Ovary (tissue), 7 donors: ENCODE measurements at regions not wholly inside any gene's neighbourhood (a gene's known extent, or its start where the extent isn't known, plus 50 kb on each side); places are given as distances from the start of the nearest gene placed in this dataset.

Experiments
- DNase-seq, 5 donors: peaks; one replicate each; pipeline ENCODE4 v3.0.0-alpha.2; 2019 to 2020
- H3K27ac ChIP-seq, 2 donors: fragments of 200-600 bp; one replicate each; pipeline versions ENCODE4 v1.5.1 to v1.8.0; 2019 to 2022
- H3K27me3 ChIP-seq: fragments of 200-600 bp; one replicate; pipeline ENCODE4 v1.8.0; 2022
- H3K36me3 ChIP-seq: fragments of 200-600 bp; sonication (generic); one replicate; pipeline ENCODE4 v1.5.1; 2019
- H3K4me1 ChIP-seq: one replicate; pipeline ENCODE4 v1.8.1; 2013; ENCODE audit warnings: mild to moderate bottlenecking, moderate library complexity; ENCODE audit not compliant: insufficient read depth
- H3K4me3 ChIP-seq: fragments of 200-600 bp; sonication (generic); one replicate; pipeline ENCODE4 v1.5.1; 2017
- H3K9me3 ChIP-seq, 2 donors: fragments of 200-600 bp in 1 of 2; sonication (generic) in 1 of 2; one replicate each; pipeline versions ENCODE4 v1.5.1 to v1.8.1; 2013 to 2019; ENCODE audit warnings: mild to moderate bottlenecking in 1 of 2, moderate library complexity in 1 of 2
- EP300 ChIP-seq: sonication (generic); formaldehyde crosslinking; IDR thresholded peaks from one replicate; pipeline ENCODE4 v1.6.1; 2017; ENCODE audit warnings: antibody characterized with exemption
- POLR2A ChIP-seq: fragments of 450-650 bp; IDR thresholded peaks from one replicate; pipeline ENCODE4 v1.6.1; 2017; ENCODE audit warnings: antibody characterized with exemption, mild to moderate bottlenecking, moderate library complexity
- WGBS, 3 donors: extraction: QIAGEN DNeasy Blood & Tissue Kit in 1 of 3; methylation state at CpG; one replicate each; pipeline versions ENCODE4 v1.1.5 to v1.1.7; 2013 to 2017; 5-methylcytosine and 5-hydroxymethylcytosine counted together
- intact Hi-C, 4 donors: fragments of 100-400 bp; cut with DNase I; formaldehyde crosslinking; loops; one replicate each; pipeline versions ENCODE4 v1.11.0 to v1.15.1; 2022 to 2023
- TF ChIP-seq, protein P1 (sequence below), 3 donors: fragments of 450-650 bp in 2 of 3; fragments of 200-600 bp in 1 of 3; IDR thresholded peaks; one replicate each; pipeline versions ENCODE4 v1.5.1 to v1.8.0; 2016 to 2022; ENCODE audit warnings: antibody characterized with exemption in 3 of 3, mild to moderate bottlenecking in 1 of 3
- donor health status: DM: no; HTN: no; CAD: no; lungs with moderate emphysema.
- donor health status: DM: no; HTN: no; CAD: no.
- donor health status: Bipolar disorder and iron deficiency.
- donor health status: DM: no; HTN: no; CAD: no.
- donor health status: DM: yes; HTN: yes; CAD: no.

DNA sequence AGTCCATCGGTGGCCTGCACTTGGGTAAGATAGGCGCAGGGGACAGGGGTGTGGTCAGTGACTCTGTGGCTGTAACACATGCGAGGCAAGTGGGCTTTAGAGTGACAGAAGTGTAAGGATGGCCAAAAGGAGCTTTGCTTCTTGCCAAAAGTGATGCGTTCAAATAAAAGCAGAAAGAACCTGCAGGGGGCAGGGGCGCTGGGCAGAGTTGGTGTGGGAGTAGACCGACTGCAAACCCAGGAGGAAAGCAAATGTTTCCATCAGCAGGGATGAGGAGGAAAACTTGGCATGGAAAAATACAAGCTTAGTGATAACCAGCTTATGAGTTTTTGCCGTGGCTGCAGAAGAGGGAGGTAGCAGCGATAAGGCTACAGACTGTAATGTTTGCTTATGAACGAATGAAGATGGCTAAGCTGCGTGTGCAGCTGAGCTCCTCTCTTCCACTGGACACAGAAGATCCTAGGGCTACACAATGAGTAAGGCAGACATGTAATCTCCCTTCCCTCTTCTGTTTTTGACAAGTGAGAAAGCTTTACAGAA, 149.4 kb downstream of the WNT5A start:
- Histone ChIP-seq H3K4me1 (no peaks in the 10 kb centered on the region), H3K4me3 (no peak overlapping the region), H3K36me3 (no peaks in the 10 kb centered on the region), H3K27ac (no peak overlapping the region), H3K27me3 (no peaks in the 10 kb centered on the region), H3K9me3 (no peaks in the 10 kb centered on the region)
- 13 to 25% (median 18%) methylated on average over 10 of the region's 10 CpGs for WGBS, 3 donors
- no peak for DNase-seq
- TF ChIP-seq, protein P1, sequence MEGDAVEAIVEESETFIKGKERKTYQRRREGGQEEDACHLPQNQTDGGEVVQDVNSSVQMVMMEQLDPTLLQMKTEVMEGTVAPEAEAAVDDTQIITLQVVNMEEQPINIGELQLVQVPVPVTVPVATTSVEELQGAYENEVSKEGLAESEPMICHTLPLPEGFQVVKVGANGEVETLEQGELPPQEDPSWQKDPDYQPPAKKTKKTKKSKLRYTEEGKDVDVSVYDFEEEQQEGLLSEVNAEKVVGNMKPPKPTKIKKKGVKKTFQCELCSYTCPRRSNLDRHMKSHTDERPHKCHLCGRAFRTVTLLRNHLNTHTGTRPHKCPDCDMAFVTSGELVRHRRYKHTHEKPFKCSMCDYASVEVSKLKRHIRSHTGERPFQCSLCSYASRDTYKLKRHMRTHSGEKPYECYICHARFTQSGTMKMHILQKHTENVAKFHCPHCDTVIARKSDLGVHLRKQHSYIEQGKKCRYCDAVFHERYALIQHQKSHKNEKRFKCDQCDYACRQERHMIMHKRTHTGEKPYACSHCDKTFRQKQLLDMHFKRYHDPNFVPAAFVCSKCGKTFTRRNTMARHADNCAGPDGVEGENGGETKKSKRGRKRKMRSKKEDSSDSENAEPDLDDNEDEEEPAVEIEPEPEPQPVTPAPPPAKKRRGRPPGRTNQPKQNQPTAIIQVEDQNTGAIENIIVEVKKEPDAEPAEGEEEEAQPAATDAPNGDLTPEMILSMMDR (IDR thresholded peaks at IDR 0.05), result no peak
- TF ChIP-seq POLR2A (no peak), EP300 (no peak)
- intact Hi-C loops, result no loop called here

DNA sequence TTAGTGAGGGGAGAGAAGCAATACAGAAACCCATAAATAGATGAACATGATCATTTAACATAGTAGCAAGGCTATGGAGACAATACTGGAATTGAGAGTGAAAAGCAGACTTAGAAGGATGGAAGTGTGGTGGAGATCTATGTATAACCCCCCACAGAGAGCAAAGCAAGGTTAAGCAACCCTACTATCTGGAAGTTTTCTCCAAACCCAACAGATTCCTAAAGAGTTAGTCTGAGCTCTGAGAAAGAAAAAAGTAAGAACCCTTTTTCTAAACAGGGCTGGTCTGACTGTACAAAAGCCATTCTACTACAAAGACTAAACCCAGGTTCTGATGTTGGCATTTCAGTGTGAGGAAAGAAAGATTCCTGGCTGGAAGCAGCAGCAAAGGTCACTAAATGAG, 153.2 kb downstream of the WNT5A start:
- Histone ChIP-seq H3K9me3 (no peaks in the 10 kb centered on the region), H3K27ac (no peak overlapping the region), H3K4me1 (no peaks in the 10 kb centered on the region), H3K36me3 (no peaks in the 10 kb centered on the region), H3K27me3 (no peaks in the 10 kb centered on the region), H3K4me3 (no peak overlapping the region)
- TF ChIP-seq, protein P1 (IDR thresholded peaks at IDR 0.05), result no peak
- no peak for TF ChIP-seq EP300
- TF ChIP-seq POLR2A, result no peak
- DNase-seq, result no peak
- intact Hi-C loops, result no loop called here

DNA sequence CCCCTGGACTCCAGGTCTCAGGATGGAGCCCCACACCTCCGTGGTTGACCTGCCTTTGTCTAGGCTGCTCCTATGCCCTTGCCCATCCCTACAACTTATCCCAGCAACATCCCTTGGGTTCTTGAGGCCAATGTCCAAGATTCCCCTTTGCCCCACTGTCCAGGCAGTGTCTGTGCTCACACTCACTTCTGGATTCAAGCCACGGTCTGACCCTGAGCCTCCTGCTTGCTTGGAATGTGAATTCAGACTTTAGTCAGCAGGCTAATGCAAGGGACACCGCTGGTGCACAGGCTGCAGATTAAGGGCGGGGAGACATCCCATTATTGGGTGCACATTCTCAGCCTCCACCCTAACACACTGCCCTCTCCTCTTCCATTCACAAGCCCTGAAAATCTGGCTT, 154.1 kb downstream of the WNT5A start:
- WGBS, 3 donors, result 58 to 72% (median 62%) methylated on average over 4 of the region's 4 CpGs
- no peak overlapping the region for H3K27ac ChIP-seq
- DNase-seq, result no peak
- intact Hi-C loops, result no loop called here
- no peaks in the 10 kb centered on the region for H3K36me3 ChIP-seq
- no peaks in the 10 kb centered on the region for H3K4me1 ChIP-seq
- TF ChIP-seq EP300 (no peak), POLR2A (no peak)
- TF ChIP-seq, protein P1 (IDR thresholded peaks at IDR 0.05), result no peak
- no peaks in the 10 kb centered on the region for H3K9me3 ChIP-seq
- no peaks in the 10 kb centered on the region for H3K27me3 ChIP-seq
- H3K4me3 ChIP-seq, result no peak overlapping the region

DNA sequence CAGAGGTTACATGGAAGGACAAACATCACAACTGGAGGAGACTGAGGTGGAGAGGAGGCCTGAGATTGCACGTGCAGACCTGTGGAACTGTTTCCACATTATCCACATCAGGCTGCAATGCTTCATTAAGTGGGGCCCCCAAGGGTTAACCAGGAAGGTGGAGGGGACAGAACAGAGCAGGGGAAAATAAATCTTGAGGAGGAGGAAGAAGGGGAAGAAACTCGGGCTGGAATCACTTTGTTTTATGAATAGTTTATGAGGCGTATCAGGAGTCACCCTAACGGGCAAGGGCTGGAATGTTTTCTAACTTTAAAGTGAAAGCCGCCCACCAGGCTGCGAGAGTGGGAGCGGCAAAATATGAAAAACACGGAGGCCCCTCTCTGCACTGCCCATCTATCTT, 154.9 kb downstream of the WNT5A start:
- no peaks in the 10 kb centered on the region for H3K27me3 ChIP-seq
- no peaks in the 10 kb centered on the region for H3K4me1 ChIP-seq
- DNase-seq, result no peak
- no peak overlapping the region for H3K4me3 ChIP-seq
- 11 to 19% (median 15%) methylated on average over 8 of the region's 8 CpGs for WGBS, 3 donors
- intact Hi-C loops, result no loop called here
- H3K36me3 ChIP-seq, result no peaks in the 10 kb centered on the region
- H3K9me3 ChIP-seq, result no peaks in the 10 kb centered on the region
- no peak overlapping the region for H3K27ac ChIP-seq
- TF ChIP-seq, protein P1 (IDR thresholded peaks at IDR 0.05), result no peak
- no peak for TF ChIP-seq EP300
- TF ChIP-seq POLR2A, result no peak
